HCT116 (cell line): ENCODE measurements at regions not wholly inside any gene's neighbourhood (a gene's known extent, or its start where the extent isn't known, plus 50 kb on each side); places are given as distances from the start of the nearest gene placed in this dataset.

Source experiments
- ATAC-seq: fragments of 200-7000 bp; cut with Tn5 transposase; 2 replicates; pipeline ENCODE4 v1.9.1; 2020; ENCODE audit warnings: mild to moderate bottlenecking, moderate library complexity
- BruUV-seq: library from RNA; stranded (reverse); fragments of 400-500 nt; replicated peaks from 2 replicates; lab custom pipeline; 2021; lab: Mats Ljungman, UMichigan
- CTCF ChIA-PET: fragments of 300-600 bp; sonication (Branson Sonifier 250); formaldehyde crosslinking; loops from one replicate; lab custom pipeline; 2021; ENCODE audit warnings: antibody characterized with exemption; lab: Charles Lee
- POLR2A ChIA-PET: fragments of 300-600, 350-600 bp; sonication (Branson Sonifier 250); formaldehyde crosslinking; loops from one replicate; lab custom pipeline; 2021; ENCODE audit warnings: antibody characterized with exemption; lab: Charles Lee
- RAD21 ChIA-PET, 2 experiments: fragments of 300-600 bp; sonication (Branson Sonifier 250); formaldehyde crosslinking; loops; one replicate each; lab custom pipeline; 2023; ENCODE audit warnings: low total read pairs in 2 of 2; ENCODE audit not compliant: uncharacterized antibody in 2 of 2, unreplicated experiment in 2 of 2, low non-redundant PET in 1 of 2; lab: Charles Lee
- DNase-seq: peaks from one replicate; pipeline ENCODE4 v3.0.0-alpha.2; 2010; ENCODE audit warnings: low read depth, low spot score
- H2AFZ ChIP-seq: fragments of 200-600 bp; shearing (Covaris generic), sonication (generic); 2 replicates; pipeline ENCODE4 v1.6.1; 2017; ENCODE audit warnings: low read depth, mixed run types, mixed read lengths, antibody characterized with exemption, low read length; ENCODE audit not compliant: poor library complexity, severe bottlenecking
- H3K27ac ChIP-seq: 2 replicates; pipeline ENCODE4 v1.5.1; 2012; ENCODE audit warnings: low read depth, low read length
- H3K27me3 ChIP-seq: fragments of 200-600 bp; sonication (generic); 2 replicates; pipeline ENCODE4 v1.6.1; 2016; ENCODE audit warnings: mixed run types, low read length, mixed read lengths; ENCODE audit not compliant: insufficient read depth
- H3K36me3 ChIP-seq, 2 experiments: fragments of 200-500 bp in 1 of 2; fragments of 200-600 bp in 1 of 2; sonication (Bioruptor generic) in 1 of 2; sonication (generic) in 1 of 2; 2 replicates each; pipeline versions ENCODE4 v1.5.1 to v1.6.1; 2014 to 2016; ENCODE audit warnings: low read length in 2 of 2, inconsistent platforms in 1 of 2, mixed read lengths in 1 of 2, mixed run types in 1 of 2; ENCODE audit not compliant: insufficient read depth in 2 of 2, control insufficient read depth in 1 of 2
- H3K4me1 ChIP-seq, 2 experiments: fragments of 200-600 bp in 1 of 2; sonication (generic) in 1 of 2; 2 replicates each; pipeline versions ENCODE4 v1.5.1 to v1.6.1; 2012 to 2017; ENCODE audit warnings: low read length in 2 of 2, inconsistent platforms in 1 of 2, mild to moderate bottlenecking in 1 of 2, mixed read lengths in 1 of 2, mixed run types in 1 of 2, moderate library complexity in 1 of 2; ENCODE audit not compliant: insufficient read depth in 2 of 2, control insufficient read depth in 1 of 2
- H3K4me2 ChIP-seq: fragments of 200-600 bp; sonication (generic); 2 replicates; pipeline ENCODE4 v1.6.1; 2017; ENCODE audit warnings: mixed run types, low read length, mixed read lengths
- H3K4me3 ChIP-seq, 2 experiments: fragments of 200-600 bp in 1 of 2; sonication (generic) in 1 of 2; replicated peaks in 1 of 2; 2 replicates each; pipeline ENCODE4 v1.5.1; 2011 to 2016; ENCODE audit warnings: low read length in 2 of 2, control low read depth in 1 of 2, low read depth in 1 of 2, mild to moderate bottlenecking in 1 of 2, mixed read lengths in 1 of 2, mixed run types in 1 of 2
- H3K79me2 ChIP-seq: fragments of 200-600 bp; sonication (generic); 2 replicates; pipeline ENCODE4 v1.6.1; 2017; ENCODE audit warnings: mild to moderate bottlenecking, mixed run types, low read length, moderate library complexity, mixed read lengths; ENCODE audit not compliant: insufficient read depth
- H3K9ac ChIP-seq: fragments of 200-600 bp; sonication (generic); 2 replicates; pipeline ENCODE4 v1.6.1; 2016; ENCODE audit warnings: low read length, mixed read lengths
- H3K9me2 ChIP-seq: fragments of 200-600 bp; sonication (generic), shearing (Covaris generic); 2 replicates; pipeline ENCODE4 v1.6.1; 2017; ENCODE audit warnings: mixed run types, mild to moderate bottlenecking, moderate library complexity; ENCODE audit not compliant: insufficient read depth
- H3K9me3 ChIP-seq, 2 experiments: fragments of 200-500 bp in 1 of 2; fragments of 200-600 bp in 1 of 2; sonication (Bioruptor generic) in 1 of 2; sonication (generic) in 1 of 2; 2 replicates each; pipeline ENCODE4 v1.6.1; 2014 to 2017; ENCODE audit warnings: low read length in 2 of 2, mixed read lengths in 2 of 2, inconsistent platforms in 1 of 2, low read depth in 1 of 2, mild to moderate bottlenecking in 1 of 2, mixed run types in 1 of 2, moderate library complexity in 1 of 2; ENCODE audit not compliant: control insufficient read depth in 1 of 2, insufficient read depth in 1 of 2
- H4K20me1 ChIP-seq: fragments of 200-600 bp; sonication (generic), shearing (Covaris generic); 2 replicates; pipeline ENCODE4 v1.6.1; 2017; ENCODE audit warnings: mixed run types, mild to moderate bottlenecking, moderate library complexity; ENCODE audit not compliant: insufficient read depth
- ATF3 ChIP-seq: IDR thresholded peaks from 2 replicates; pipeline ENCODE4 v1.6.1; 2012
- CBX3 ChIP-seq: IDR thresholded peaks from 2 replicates; pipeline ENCODE4 v1.6.1; 2012; ENCODE audit warnings: low read depth
- CEBPB ChIP-seq: IDR thresholded peaks from 2 replicates; pipeline ENCODE4 v1.6.1; 2012; ENCODE audit warnings: low read depth
- CTCF ChIP-seq, 3 experiments: fragments of 200-600 bp in 1 of 3; sonication (generic) in 1 of 3; IDR thresholded peaks in 2 of 3; conservative IDR thresholded peaks in 1 of 3; 2 replicates each; pipeline ENCODE4 v1.5.1; 2012 to 2017; ENCODE audit warnings: low read depth in 2 of 3, low read length in 2 of 3, antibody characterized with exemption in 1 of 3, borderline replicate concordance in 1 of 3, control low read depth in 1 of 3, mild to moderate bottlenecking in 1 of 3, mixed read lengths in 1 of 3, mixed run types in 1 of 3, moderate library complexity in 1 of 3; ENCODE audit not compliant: insufficient read depth in 1 of 3
- EGR1 ChIP-seq: IDR thresholded peaks from 2 replicates; pipeline ENCODE4 v1.6.1; 2012; ENCODE audit warnings: low read depth
- ELF1 ChIP-seq: IDR thresholded peaks from 2 replicates; pipeline ENCODE4 v1.6.1; 2012; ENCODE audit warnings: low read depth, borderline replicate concordance
- EZH2 ChIP-seq: fragments of 200-600 bp; sonication (generic); IDR thresholded peaks from 2 replicates; pipeline ENCODE4 v1.6.1; 2017; ENCODE audit warnings: antibody characterized with exemption, mixed run types
- FOSL1 ChIP-seq: IDR thresholded peaks from 2 replicates; pipeline ENCODE4 v1.6.1; 2012; ENCODE audit warnings: low read depth
- JUND ChIP-seq: IDR thresholded peaks from 2 replicates; pipeline ENCODE4 v1.6.1; 2012
- POLR2A ChIP-seq: IDR thresholded peaks from 2 replicates; pipeline ENCODE4 v1.7.0; 2011; ENCODE audit warnings: borderline replicate concordance; ENCODE audit not compliant: insufficient read depth, insufficient read length; ENCODE audit errors: extremely low read depth
- POLR2AphosphoS5 ChIP-seq: IDR thresholded peaks from 2 replicates; pipeline ENCODE4 v1.6.1; 2011; ENCODE audit warnings: mild to moderate bottlenecking, low read depth, low read length, moderate library complexity
- RAD21 ChIP-seq: IDR thresholded peaks from 2 replicates; pipeline ENCODE4 v1.6.1; 2012; ENCODE audit warnings: low read depth, mild to moderate bottlenecking
- SIN3A ChIP-seq: IDR thresholded peaks from 2 replicates; pipeline ENCODE4 v1.6.1; 2012; ENCODE audit warnings: low read depth
- SP1 ChIP-seq: IDR thresholded peaks from 2 replicates; pipeline ENCODE4 v1.6.1; 2012; ENCODE audit warnings: low read depth
- SRF ChIP-seq: IDR thresholded peaks from 2 replicates; pipeline ENCODE4 v1.6.1; 2012; ENCODE audit warnings: low read depth
- TCF7L2 ChIP-seq: IDR thresholded peaks from 2 replicates; pipeline ENCODE4 v1.7.0; 2011; ENCODE audit warnings: borderline replicate concordance, inconsistent platforms; ENCODE audit not compliant: insufficient read depth, insufficient read length; ENCODE audit errors: extremely low read depth
- YY1 ChIP-seq: IDR thresholded peaks from 2 replicates; pipeline ENCODE4 v1.6.1; 2011; ENCODE audit warnings: low read length, low read depth, moderate library complexity, mild to moderate bottlenecking; ENCODE audit not compliant: insufficient replicate concordance; ENCODE audit errors: extremely low read depth
- ZFX ChIP-seq: fragments of 450-650 bp; IDR thresholded peaks from 2 replicates; pipeline ENCODE4 v1.6.1; 2017
- ZNF274 ChIP-seq: fragments of 200-500 bp; sonication (Bioruptor generic); IDR thresholded peaks from 2 replicates; pipeline ENCODE4 v1.6.1; 2014; ENCODE audit warnings: mild to moderate bottlenecking, low read depth, low read length, inconsistent platforms
- intact Hi-C: fragments of 100-400 bp; cut with micrococcal nuclease; formaldehyde crosslinking; loops from 2 replicates; pipeline ENCODE4 v1.10.0; 2022
- TF ChIP-seq, protein P1 (sequence below): IDR thresholded peaks from 2 replicates; pipeline ENCODE4 v1.6.1; 2012; ENCODE audit warnings: low read depth

GRCh38 chr1:88293691-88294190 lies 390.3 kb upstream of the PKN2 start (continued):
- TF ChIP-seq CTCF (IDR thresholded peaks at IDR 0.05 in 2 of 3, conservative IDR thresholded peaks at IDR 0.05 in 1 of 3; ENCODE audit: borderline replicate concordance in 1 of 3, insufficient read depth in 1 of 3, low read depth in 2 of 3, low read length in 2 of 3) (no peak), SIN3A (no peak), SRF (no peak), EZH2 (no peak)

DNA sequence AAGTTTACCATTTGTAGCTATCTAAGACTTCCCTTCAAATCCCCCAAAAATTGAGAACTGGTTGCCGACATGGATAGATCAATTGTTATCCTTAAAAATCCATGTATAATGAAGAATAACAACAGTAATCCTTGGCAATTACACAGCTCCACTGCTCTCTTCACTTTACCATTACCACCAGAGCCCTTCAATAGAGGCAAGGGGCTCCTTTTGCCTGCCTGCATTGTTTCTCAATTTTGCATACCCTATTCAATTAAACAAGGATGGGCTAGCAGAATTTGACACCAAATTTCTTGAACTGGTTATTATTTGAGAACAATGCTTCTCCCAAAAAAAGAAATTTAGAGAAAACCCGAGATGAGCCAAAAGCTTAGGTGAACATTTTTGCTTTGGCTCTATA lies 387.8 kb upstream of the PKN2 start:
- H3K9me3 ChIP-seq: no peaks in the 10 kb centered on the region
- intact Hi-C loops: no loop called here
- ATAC-seq (no peak), DNase-seq (no peak)
- no peaks in the 10 kb centered on the region for H3K36me3 ChIP-seq
- no peaks in the 10 kb centered on the region for H3K79me2 ChIP-seq
- CTCF ChIA-PET: interaction anchor here (1.0 kb wide), 1 partner anchor 115 kb away, joined by 4 read pairs; no protein-coding TSS in a partner anchor
- no TSS peak for BruUV-seq
- H3K27ac ChIP-seq: no peak overlapping the region
- no peak overlapping the region for H3K4me2 ChIP-seq
- RAD21 ChIA-PET: no interaction called here
- POLR2A ChIA-PET: no interaction called here
- no peaks in the 10 kb centered on the region for H3K9me2 ChIP-seq
- no peak overlapping the region for H3K9ac ChIP-seq
- TF ChIP-seq POLR2AphosphoS5 (no peak), SRF (no peak), EGR1 (no peak), ATF3 (no peak), CEBPB (no peak), YY1 (no peak), POLR2A (no peak), FOSL1 (no peak), SP1 (no peak), RAD21 (no peak), JUND (no peak), ZNF274 (no peak), ELF1 (no peak), SIN3A (no peak), ZFX (no peak), TCF7L2 (no peak), CBX3 (no peak), EZH2 (no peak)
- TF ChIP-seq, protein P1, sequence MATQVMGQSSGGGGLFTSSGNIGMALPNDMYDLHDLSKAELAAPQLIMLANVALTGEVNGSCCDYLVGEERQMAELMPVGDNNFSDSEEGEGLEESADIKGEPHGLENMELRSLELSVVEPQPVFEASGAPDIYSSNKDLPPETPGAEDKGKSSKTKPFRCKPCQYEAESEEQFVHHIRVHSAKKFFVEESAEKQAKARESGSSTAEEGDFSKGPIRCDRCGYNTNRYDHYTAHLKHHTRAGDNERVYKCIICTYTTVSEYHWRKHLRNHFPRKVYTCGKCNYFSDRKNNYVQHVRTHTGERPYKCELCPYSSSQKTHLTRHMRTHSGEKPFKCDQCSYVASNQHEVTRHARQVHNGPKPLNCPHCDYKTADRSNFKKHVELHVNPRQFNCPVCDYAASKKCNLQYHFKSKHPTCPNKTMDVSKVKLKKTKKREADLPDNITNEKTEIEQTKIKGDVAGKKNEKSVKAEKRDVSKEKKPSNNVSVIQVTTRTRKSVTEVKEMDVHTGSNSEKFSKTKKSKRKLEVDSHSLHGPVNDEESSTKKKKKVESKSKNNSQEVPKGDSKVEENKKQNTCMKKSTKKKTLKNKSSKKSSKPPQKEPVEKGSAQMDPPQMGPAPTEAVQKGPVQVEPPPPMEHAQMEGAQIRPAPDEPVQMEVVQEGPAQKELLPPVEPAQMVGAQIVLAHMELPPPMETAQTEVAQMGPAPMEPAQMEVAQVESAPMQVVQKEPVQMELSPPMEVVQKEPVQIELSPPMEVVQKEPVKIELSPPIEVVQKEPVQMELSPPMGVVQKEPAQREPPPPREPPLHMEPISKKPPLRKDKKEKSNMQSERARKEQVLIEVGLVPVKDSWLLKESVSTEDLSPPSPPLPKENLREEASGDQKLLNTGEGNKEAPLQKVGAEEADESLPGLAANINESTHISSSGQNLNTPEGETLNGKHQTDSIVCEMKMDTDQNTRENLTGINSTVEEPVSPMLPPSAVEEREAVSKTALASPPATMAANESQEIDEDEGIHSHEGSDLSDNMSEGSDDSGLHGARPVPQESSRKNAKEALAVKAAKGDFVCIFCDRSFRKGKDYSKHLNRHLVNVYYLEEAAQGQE: no peak
- H3K27me3 ChIP-seq: no peaks in the 10 kb centered on the region
- no peak overlapping the region for H3K4me3 ChIP-seq
- no peaks in the 10 kb centered on the region for H3K4me1 ChIP-seq
- no peak overlapping the region for H2AFZ ChIP-seq
- no peaks in the 10 kb centered on the region for H4K20me1 ChIP-seq
